Peyer's patch (tissue), 4 donors: ENCODE measurements at regions not wholly inside any gene's neighbourhood (a gene's known extent, or its start where the extent isn't known, plus 50 kb on each side); places are given as distances from the start of the nearest gene placed in this dataset.

Experiments
- POLR2A ChIP-seq, 2 donors: fragments of 450-650 bp; IDR thresholded peaks; one replicate each; pipeline ENCODE4 v1.5.1; 2017; ENCODE audit warnings: antibody characterized with exemption in 2 of 2, mild to moderate bottlenecking in 2 of 2, moderate library complexity in 2 of 2
- TF ChIP-seq, protein P1 (sequence below), 6 experiments: fragments of 450-650 bp in 4 of 6; fragments of 200-600 bp in 2 of 6; sonication (generic) in 1 of 6; IDR thresholded peaks; one replicate each; pipeline ENCODE4 v1.5.1; 2017 to 2019; ENCODE audit warnings: antibody characterized with exemption in 6 of 6, mild to moderate bottlenecking in 3 of 6, moderate library complexity in 1 of 6

DNA sequence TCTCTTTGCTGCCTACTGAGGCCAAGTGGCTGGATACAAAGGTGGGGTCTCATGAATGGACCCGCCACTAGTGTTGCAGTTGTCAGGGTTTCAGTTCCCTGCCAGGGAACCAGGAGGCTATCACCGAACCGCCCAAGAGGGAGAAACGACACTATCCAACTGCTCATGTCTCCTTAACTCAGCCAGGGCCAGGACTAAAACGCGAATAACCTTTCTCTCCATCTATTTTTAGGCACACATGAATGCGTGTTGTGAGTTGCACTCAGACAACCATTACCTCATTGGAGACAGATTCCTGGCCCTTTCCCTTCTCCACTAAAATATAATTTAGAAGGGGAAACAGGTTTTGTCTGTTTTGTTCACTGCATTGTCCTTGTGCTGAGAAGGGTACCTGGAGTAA is 559.5 kb downstream of the SOCS6 start:
- TF ChIP-seq, protein P1, sequence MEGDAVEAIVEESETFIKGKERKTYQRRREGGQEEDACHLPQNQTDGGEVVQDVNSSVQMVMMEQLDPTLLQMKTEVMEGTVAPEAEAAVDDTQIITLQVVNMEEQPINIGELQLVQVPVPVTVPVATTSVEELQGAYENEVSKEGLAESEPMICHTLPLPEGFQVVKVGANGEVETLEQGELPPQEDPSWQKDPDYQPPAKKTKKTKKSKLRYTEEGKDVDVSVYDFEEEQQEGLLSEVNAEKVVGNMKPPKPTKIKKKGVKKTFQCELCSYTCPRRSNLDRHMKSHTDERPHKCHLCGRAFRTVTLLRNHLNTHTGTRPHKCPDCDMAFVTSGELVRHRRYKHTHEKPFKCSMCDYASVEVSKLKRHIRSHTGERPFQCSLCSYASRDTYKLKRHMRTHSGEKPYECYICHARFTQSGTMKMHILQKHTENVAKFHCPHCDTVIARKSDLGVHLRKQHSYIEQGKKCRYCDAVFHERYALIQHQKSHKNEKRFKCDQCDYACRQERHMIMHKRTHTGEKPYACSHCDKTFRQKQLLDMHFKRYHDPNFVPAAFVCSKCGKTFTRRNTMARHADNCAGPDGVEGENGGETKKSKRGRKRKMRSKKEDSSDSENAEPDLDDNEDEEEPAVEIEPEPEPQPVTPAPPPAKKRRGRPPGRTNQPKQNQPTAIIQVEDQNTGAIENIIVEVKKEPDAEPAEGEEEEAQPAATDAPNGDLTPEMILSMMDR (IDR thresholded peaks at IDR 0.05), result no peak
- no peak for TF ChIP-seq POLR2A (IDR thresholded peaks at IDR 0.05)
